22Rv1 (cell line): ENCODE measurements at regions not wholly inside any gene's neighbourhood (a gene's known extent, or its start where the extent isn't known, plus 50 kb on each side); places are given as distances from the start of the nearest gene placed in this dataset.

Source experiments
- CTCF ChIP-seq: fragments of 450-650 bp; IDR thresholded peaks from 2 replicates; pipeline ENCODE4 v1.5.1; 2017; ENCODE audit warnings: mild to moderate bottlenecking
- ZFX ChIP-seq: fragments of 450-650 bp; IDR thresholded peaks from 2 replicates; pipeline ENCODE4 v1.6.1; 2017; ENCODE audit warnings: antibody characterized with exemption, borderline replicate concordance

DNA sequence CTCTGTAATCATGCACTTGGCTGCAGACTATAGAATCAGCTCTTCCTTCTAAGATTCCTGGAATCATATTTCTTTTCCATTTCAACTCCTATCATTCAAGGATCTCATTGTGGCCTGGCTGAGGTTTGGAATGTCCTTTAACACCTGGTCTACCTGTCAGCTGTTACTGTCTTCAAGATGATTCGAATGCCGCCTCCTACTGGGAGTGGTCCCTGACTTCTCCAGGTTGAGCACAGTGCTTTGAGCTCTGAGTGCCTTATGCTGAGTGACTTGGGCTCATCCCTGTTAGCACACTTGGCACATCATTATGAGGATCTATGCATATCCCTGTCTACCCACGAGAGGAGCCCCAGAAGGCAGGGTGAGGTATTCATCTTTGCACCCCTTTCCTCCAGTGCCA lies 87.6 kb downstream of the MARCHF4 start:
- TF ChIP-seq CTCF (no peak), ZFX (no peak)
